Epithelial cell of proximal tubule (primary cell): ENCODE measurements at regions not wholly inside any gene's neighbourhood (a gene's known extent, or its start where the extent isn't known, plus 50 kb on each side); places are given as distances from the start of the nearest gene placed in this dataset.

Experiments used
- DNase-seq: peaks from one replicate; pipeline ENCODE4 v3.0.0-alpha.2; 2011; ENCODE audit warnings: low read depth
- H3K4me3 ChIP-seq: 2 replicates; pipeline ENCODE4 v1.5.1; 2011; ENCODE audit warnings: low read depth, mild to moderate bottlenecking, low read length
- TF ChIP-seq, protein P1 (sequence below): conservative IDR thresholded peaks from 2 replicates; pipeline ENCODE4 v1.5.1; 2012; ENCODE audit warnings: low read depth, mild to moderate bottlenecking, low read length

- no peak for DNase-seq
- H3K4me3 ChIP-seq = no peak overlapping the region
- TF ChIP-seq, protein P1, sequence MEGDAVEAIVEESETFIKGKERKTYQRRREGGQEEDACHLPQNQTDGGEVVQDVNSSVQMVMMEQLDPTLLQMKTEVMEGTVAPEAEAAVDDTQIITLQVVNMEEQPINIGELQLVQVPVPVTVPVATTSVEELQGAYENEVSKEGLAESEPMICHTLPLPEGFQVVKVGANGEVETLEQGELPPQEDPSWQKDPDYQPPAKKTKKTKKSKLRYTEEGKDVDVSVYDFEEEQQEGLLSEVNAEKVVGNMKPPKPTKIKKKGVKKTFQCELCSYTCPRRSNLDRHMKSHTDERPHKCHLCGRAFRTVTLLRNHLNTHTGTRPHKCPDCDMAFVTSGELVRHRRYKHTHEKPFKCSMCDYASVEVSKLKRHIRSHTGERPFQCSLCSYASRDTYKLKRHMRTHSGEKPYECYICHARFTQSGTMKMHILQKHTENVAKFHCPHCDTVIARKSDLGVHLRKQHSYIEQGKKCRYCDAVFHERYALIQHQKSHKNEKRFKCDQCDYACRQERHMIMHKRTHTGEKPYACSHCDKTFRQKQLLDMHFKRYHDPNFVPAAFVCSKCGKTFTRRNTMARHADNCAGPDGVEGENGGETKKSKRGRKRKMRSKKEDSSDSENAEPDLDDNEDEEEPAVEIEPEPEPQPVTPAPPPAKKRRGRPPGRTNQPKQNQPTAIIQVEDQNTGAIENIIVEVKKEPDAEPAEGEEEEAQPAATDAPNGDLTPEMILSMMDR = no peak
These were observed 89.0 kb downstream of the SLC2A10 start for GRCh38 chr20:46798430-46798829.

GRCh38 chr20:46799781-46800408, 90.4 kb downstream of the SLC2A10 start:
- no peak for DNase-seq
- TF ChIP-seq, protein P1 = no peak
- no peak overlapping the region for H3K4me3 ChIP-seq

DNA sequence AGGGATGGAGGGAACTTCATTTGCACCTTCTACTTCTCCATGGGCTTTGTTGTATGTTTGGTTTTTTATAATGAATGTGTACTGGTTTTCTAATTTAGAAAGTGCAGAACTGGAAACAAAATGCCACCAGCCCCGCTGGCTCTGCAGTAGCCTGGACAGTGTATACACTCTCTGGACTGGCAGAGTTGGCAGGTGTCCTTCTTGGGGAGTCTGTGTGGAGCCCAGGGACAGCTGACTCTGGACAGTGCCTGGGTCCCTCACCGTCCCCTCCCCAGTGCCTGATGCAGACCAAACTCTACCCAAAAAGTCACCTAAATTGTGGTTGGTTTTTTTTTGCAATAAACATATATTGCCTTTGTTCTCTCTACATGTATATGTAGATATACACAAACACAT, 91.0 kb downstream of the SLC2A10 start:
- TF ChIP-seq, protein P1 = no peak
- H3K4me3 ChIP-seq = no peak overlapping the region
- no peak for DNase-seq

- TF ChIP-seq, protein P1 = no peak
- no peak overlapping the region for H3K4me3 ChIP-seq
- DNase-seq = peak; percentile 9
These were observed 91.7 kb downstream of the SLC2A10 start for GRCh38 chr20:46801003-46801702.

DNA sequence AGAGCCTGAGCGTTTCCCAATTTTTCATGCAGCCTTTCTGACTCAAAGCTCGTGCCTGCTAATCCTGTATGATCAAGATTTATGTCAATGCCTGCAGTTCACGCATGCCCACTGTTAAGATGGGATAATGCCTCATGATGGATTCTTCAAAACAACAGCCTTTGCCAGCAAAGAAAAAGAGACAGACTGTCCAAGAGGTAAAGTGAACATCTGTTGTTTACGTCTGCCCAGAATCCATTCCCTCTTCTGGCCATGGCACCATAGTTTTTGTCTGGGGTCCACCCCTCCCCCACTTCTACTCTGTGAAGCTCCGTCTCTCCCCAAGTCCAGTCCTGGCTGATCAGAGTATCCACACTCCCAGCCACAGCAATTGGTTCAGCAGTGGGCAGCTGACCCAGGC, 91.9 kb upstream of the EYA2 start:
- H3K4me3 ChIP-seq = no peak overlapping the region
- DNase-seq = no peak
- TF ChIP-seq, protein P1 = no peak

DNA sequence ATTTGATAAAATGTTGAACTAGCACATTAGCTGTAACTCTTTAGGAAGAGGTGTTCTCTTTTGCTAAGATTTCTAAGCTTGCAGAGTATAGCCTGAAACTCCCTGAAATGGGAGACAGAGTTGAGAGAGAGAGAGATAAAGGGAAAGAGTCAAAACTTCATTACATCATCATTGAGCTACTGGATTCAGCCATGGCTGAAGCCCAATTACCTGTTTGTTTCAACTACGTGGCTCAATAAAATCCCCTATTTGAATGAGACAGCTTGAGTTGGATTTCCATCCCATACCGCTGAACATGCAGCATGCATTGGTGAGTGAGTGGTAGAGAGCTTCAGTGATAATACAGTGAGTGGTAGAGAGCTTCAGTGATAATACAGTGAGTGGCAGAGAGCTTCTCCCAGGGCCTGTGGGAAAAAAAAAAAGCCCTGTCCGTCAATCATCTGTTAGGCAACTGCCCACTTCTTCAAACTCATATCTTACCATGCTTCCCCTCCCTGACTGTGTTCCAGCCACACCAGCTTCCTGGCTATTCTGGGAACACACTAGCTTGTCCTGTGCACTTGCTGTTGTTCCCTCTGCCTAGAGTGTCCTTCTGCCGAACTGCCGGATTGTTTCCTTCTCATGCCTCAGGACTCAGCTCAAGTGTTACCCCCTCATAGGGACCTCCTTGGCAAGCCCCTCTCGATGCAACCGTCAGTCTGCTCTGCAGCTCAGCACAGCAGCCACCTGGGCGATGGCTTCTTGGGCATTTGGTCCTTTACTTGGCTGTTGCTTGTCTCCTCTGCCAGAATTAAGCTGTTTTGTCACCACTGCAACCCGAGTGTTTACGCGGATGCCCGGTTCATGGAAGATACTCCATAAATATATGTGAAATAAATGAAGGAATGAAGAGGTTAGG, 91.3 kb upstream of the EYA2 start:
- TF ChIP-seq, protein P1 = no peak
- DNase-seq = no peak

More for the DNA sequence above, 91.3 kb upstream of the EYA2 start:
- H3K4me3 ChIP-seq = no peak overlapping the region
